Natural killer cell (primary cell): ENCODE measurements at regions not wholly inside any gene's neighbourhood (a gene's known extent, or its start where the extent isn't known, plus 50 kb on each side); places are given as distances from the start of the nearest gene placed in this dataset.

Source experiments
- ATAC-seq, 3 donors: fragments of 150-1000 bp in 2 of 3; fragments of 200-7000 bp in 1 of 3; cut with Tn5 transposase; 1 replicate in 1 of 3; 2 replicates in 2 of 3; pipeline ENCODE4 v1.10.0; 2021; ENCODE audit warnings: mild to moderate bottlenecking in 2 of 3, moderate library complexity in 2 of 3
- DNase-seq, 2 donors: peaks; one replicate each; pipeline versions ENCODE4 v3.0.0 to v3.0.0-alpha.2; 2013 to 2021; ENCODE audit warnings: mixed read lengths in 1 of 2
- H3K27ac ChIP-seq: one replicate; pipeline ENCODE4 v1.5.1; 2013; ENCODE audit warnings: mild to moderate bottlenecking, low read length
- H3K27me3 ChIP-seq: one replicate; pipeline ENCODE4 v1.6.1; 2013; ENCODE audit warnings: low read length; ENCODE audit not compliant: control insufficient read depth, insufficient read depth
- H3K36me3 ChIP-seq: one replicate; pipeline ENCODE4 v1.6.1; 2013; ENCODE audit warnings: low read length; ENCODE audit not compliant: control insufficient read depth, insufficient read depth
- H3K4me1 ChIP-seq: one replicate; pipeline ENCODE4 v1.6.1; 2013; ENCODE audit warnings: low read length; ENCODE audit not compliant: control insufficient read depth, insufficient read depth
- H3K4me3 ChIP-seq: one replicate; pipeline ENCODE4 v1.5.1; 2013; ENCODE audit warnings: low read length
- H3K9me3 ChIP-seq: one replicate; pipeline ENCODE4 v1.6.1; 2013; ENCODE audit warnings: low read length; ENCODE audit not compliant: control insufficient read depth, insufficient read depth
- H3K27ac Mint-ChIP-seq, 2 donors: one replicate each; pipeline ENCODE4 v1.8.0; 2022; ENCODE audit warnings: mild to moderate bottlenecking in 2 of 2, mixed read lengths in 2 of 2, moderate library complexity in 1 of 2
- H3K27me3 Mint-ChIP-seq, 2 donors: one replicate each; pipeline ENCODE4 v1.8.0; 2022; ENCODE audit warnings: low read depth in 2 of 2, mixed read lengths in 2 of 2
- H3K36me3 Mint-ChIP-seq: one replicate; pipeline ENCODE4 v1.8.0; 2022; ENCODE audit warnings: mixed read lengths
- H3K4me1 Mint-ChIP-seq, 2 donors: one replicate each; pipeline ENCODE4 v1.8.0; 2022; ENCODE audit warnings: mixed read lengths in 2 of 2
- H3K4me3 Mint-ChIP-seq: one replicate; pipeline ENCODE4 v1.8.0; 2022; ENCODE audit warnings: mild to moderate bottlenecking, moderate library complexity, mixed read lengths
- H3K9me3 Mint-ChIP-seq, 2 donors: one replicate each; pipeline ENCODE4 v1.8.0; 2022; ENCODE audit warnings: mixed read lengths in 2 of 2
- WGBS: methylation state at CpG from one replicate; pipeline ENCODE4 v1.1.7; 2013; ENCODE audit warnings: missing lambda C conversion rate; ENCODE audit not compliant: insufficient coverage; 5-methylcytosine and 5-hydroxymethylcytosine counted together
- intact Hi-C: fragments of 100-400 bp; cut with micrococcal nuclease; formaldehyde crosslinking; loops from one replicate; pipeline ENCODE4 v1.14.2; 2022
- TF ChIP-seq, protein P1 (sequence below): fragments of 200-600 bp; IDR thresholded peaks from one replicate; pipeline ENCODE4 v1.8.0; 2022; ENCODE audit warnings: antibody characterized with exemption

DNA sequence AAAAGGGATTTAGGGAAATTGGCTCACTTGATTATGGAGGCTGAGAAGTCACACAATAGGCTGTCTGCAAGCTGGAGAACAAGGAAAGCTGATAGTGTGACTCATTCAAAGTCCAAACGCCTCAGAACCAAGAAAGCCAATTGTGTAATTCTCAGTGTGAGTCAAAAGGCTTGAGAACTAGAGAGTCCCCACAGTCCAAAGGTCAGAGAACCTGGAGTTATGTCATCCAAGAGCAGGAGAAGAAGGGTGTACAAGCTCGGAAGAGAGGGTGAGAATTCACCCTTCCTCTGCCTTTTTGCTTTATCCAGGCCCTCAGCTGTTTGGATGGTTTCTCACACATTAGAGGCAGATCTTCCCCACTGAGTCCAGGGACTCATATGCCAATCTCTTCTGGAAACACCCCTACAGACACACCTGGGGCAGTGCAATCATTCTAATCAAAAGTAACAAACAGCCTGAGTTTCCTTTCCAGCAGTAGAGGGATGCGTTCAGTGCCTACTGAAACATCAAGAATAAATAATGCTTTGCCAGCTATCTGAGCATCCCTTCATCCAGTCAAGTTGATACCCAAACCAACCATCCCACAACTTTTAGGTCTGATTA is 271.5 kb downstream of the SATB1 start:
- H3K36me3 Mint-ChIP-seq = no peaks in the 10 kb centered on the region
- 73% methylated on average over 3 of the region's 3 CpGs for WGBS
- H3K27me3 ChIP-seq = no peaks in the 10 kb centered on the region
- intact Hi-C loops = no loop called here
- no peak overlapping the region for H3K27ac Mint-ChIP-seq
- DNase-seq (no peak), ATAC-seq (no peak)
- no peaks in the 10 kb centered on the region for H3K9me3 Mint-ChIP-seq
- H3K4me1 ChIP-seq = no peaks in the 10 kb centered on the region
- no peaks in the 10 kb centered on the region for H3K27me3 Mint-ChIP-seq
- no peaks in the 10 kb centered on the region for H3K4me1 Mint-ChIP-seq
- H3K4me3 Mint-ChIP-seq = no peak overlapping the region
- H3K9me3 ChIP-seq = no peaks in the 10 kb centered on the region
- TF ChIP-seq, protein P1, sequence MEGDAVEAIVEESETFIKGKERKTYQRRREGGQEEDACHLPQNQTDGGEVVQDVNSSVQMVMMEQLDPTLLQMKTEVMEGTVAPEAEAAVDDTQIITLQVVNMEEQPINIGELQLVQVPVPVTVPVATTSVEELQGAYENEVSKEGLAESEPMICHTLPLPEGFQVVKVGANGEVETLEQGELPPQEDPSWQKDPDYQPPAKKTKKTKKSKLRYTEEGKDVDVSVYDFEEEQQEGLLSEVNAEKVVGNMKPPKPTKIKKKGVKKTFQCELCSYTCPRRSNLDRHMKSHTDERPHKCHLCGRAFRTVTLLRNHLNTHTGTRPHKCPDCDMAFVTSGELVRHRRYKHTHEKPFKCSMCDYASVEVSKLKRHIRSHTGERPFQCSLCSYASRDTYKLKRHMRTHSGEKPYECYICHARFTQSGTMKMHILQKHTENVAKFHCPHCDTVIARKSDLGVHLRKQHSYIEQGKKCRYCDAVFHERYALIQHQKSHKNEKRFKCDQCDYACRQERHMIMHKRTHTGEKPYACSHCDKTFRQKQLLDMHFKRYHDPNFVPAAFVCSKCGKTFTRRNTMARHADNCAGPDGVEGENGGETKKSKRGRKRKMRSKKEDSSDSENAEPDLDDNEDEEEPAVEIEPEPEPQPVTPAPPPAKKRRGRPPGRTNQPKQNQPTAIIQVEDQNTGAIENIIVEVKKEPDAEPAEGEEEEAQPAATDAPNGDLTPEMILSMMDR = no peak
- H3K36me3 ChIP-seq = no peaks in the 10 kb centered on the region
- no peak overlapping the region for H3K4me3 ChIP-seq
- no peak overlapping the region for H3K27ac ChIP-seq

DNA sequence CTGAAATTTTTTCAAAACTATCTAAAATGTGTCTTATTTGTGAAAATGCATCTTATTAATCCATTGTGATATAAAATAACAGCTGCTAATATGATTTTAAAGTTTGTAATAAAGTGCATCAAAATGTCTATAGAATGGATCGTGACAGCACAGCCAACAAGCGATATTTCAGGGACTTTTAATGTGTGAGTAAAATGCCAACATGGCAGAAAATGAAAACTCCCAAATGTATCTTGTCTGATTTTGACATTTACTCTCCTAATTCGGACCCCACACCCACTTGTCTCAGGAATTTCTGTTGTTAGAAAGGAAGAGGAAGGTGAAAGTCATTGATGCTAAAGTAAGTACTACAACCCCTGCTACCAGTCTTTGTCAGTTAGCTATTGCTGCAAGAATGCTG is 273.9 kb downstream of the SATB1 start:
- Histone ChIP-seq H3K27me3 (no peaks in the 10 kb centered on the region), H3K36me3 (no peaks in the 10 kb centered on the region), H3K4me1 (no peaks in the 10 kb centered on the region), H3K4me3 (no peak overlapping the region), H3K9me3 (no peaks in the 10 kb centered on the region), H3K27ac (no peak overlapping the region)
- H3K27me3 Mint-ChIP-seq = no peaks in the 10 kb centered on the region
- intact Hi-C loops = no loop called here
- DNase-seq (no peak), ATAC-seq (no peak)
- H3K9me3 Mint-ChIP-seq = no peaks in the 10 kb centered on the region
- no peak overlapping the region for H3K4me3 Mint-ChIP-seq
- TF ChIP-seq, protein P1 = no peak
- no peak overlapping the region for H3K27ac Mint-ChIP-seq
- H3K4me1 Mint-ChIP-seq = no peaks in the 10 kb centered on the region
- H3K36me3 Mint-ChIP-seq = no peaks in the 10 kb centered on the region
- WGBS = 100% methylated on average over 1 of the region's 3 CpGs

DNA sequence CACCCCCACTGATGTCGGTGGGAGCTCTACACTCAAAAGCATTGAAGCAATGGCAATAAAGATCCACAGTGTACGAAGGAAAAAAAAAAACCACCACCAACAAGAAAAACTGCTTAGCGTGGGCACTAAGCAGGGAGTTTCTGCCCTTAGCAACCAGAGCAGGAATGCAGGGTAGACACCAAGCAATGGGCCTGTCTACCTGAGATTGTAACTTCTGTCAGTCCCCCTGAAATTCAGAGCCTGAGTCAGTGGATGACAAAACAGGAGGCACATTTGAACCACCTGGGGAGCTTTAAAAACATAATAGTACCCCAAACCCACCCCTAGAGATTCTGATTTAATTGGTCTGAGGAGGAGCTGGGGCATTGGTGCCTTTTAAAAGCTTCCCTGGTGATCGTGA is 275.2 kb downstream of the SATB1 start:
- H3K27me3 Mint-ChIP-seq = no peaks in the 10 kb centered on the region
- ATAC-seq = no peak
- no peaks in the 10 kb centered on the region for H3K4me1 Mint-ChIP-seq
- Histone ChIP-seq H3K27me3 (no peaks in the 10 kb centered on the region), H3K9me3 (no peaks in the 10 kb centered on the region), H3K36me3 (no peaks in the 10 kb centered on the region), H3K27ac (no peak overlapping the region), H3K4me1 (no peaks in the 10 kb centered on the region), H3K4me3 (no peak overlapping the region)
- TF ChIP-seq, protein P1 = no peak
- DNase-seq = no peak
- no peak overlapping the region for H3K27ac Mint-ChIP-seq
- no peaks in the 10 kb centered on the region for H3K36me3 Mint-ChIP-seq
- WGBS = 75% methylated on average over 4 of the region's 4 CpGs
- intact Hi-C loops = no loop called here
- no peak overlapping the region for H3K4me3 Mint-ChIP-seq
- H3K9me3 Mint-ChIP-seq = no peaks in the 10 kb centered on the region

DNA sequence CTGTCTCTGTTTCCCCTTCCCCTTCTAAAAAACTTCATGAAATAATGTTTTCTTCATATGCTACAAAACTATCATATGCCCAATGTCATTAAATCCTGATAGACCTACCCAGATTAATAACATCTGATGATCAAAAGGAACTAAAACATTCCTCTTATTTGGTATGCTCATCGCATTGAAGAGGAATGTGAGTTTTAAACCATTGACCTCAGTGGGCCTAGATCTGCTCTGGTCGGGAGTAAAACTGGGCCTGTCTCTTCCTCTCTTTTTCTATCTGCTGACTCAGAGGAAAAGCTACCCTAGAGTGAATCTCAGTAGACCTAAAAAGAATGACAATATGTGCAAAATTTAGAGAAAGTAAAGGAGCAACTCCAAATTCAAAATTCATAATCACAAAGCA is 275.8 kb downstream of the SATB1 start:
- WGBS = 73% methylated on average over 2 of the region's 2 CpGs
- Mint-ChIP-seq H3K27ac (no peak overlapping the region), H3K9me3 (no peaks in the 10 kb centered on the region), H3K4me3 (no peak overlapping the region), H3K27me3 (no peaks in the 10 kb centered on the region), H3K4me1 (no peaks in the 10 kb centered on the region), H3K36me3 (no peaks in the 10 kb centered on the region)
- ATAC-seq (no peak), DNase-seq (no peak)
- intact Hi-C loops = no loop called here
- H3K4me3 ChIP-seq = no peak overlapping the region
- no peak overlapping the region for H3K27ac ChIP-seq
- no peaks in the 10 kb centered on the region for H3K36me3 ChIP-seq
- no peaks in the 10 kb centered on the region for H3K9me3 ChIP-seq
- H3K4me1 ChIP-seq = no peaks in the 10 kb centered on the region
- TF ChIP-seq, protein P1 = no peak
- H3K27me3 ChIP-seq = no peaks in the 10 kb centered on the region
